ENCODE measurements at regions not wholly inside any gene's neighbourhood (a gene's known extent, or its start where the extent isn't known, plus 50 kb on each side); places are given as distances from the start of the nearest gene placed in this dataset.

DNA sequence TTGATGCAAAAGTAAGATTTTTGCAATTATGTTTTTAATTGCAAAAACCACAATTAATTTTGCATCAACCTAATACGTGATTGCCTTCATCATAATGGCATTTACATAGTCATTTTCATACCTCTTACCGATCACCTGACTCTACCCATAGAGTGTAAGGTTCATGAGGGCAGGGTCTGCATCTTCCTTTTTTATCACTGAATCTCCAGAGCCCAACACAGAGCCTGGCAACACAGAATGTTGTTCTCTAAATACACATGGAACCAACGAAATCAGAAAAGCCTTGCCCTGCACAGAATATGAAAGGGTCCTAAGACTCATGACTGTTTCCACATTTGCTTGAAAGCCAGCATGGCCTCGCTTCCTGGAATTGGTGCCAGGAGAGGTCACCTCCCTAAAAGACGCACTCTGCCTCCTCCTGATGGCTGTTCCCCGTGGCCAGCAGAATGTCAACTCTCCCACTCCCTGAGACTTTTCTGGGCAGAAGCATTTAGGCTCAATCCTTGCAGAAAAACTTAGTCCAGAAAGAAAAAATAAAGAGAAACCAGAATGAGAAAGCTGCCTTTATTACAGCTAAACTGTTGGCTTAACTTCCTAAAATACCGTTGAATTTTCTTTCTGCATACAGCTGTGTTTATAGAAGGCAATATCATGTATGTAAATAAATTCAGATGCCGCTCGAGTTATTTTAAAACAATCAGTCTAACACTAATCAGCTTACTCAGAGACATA, 327.8 kb upstream of the MAF start:
- Histone ChIP-seq H3K4me1 (no peaks in the 10 kb centered on the region), H3K27ac (no peak overlapping the region), H3K4me3 (ENCODE audit: low read depth, low read length) (no peak overlapping the region), H2AFZ (no peak overlapping the region), H3K4me2 (ENCODE audit: low read length) (no peak overlapping the region), H3K36me3 (ENCODE audit: control insufficient read depth, insufficient read depth, low read length) (no peaks in the 10 kb centered on the region), H3K27me3 (ENCODE audit: control insufficient read depth, insufficient read depth, low read length) (no peaks in the 10 kb centered on the region), H3K9ac (no peak overlapping the region), H3K79me2 (no peaks in the 10 kb centered on the region), H3K9me3 (ENCODE audit: control insufficient read depth, low read length) (no peaks in the 10 kb centered on the region)
- TF ChIP-seq, protein P1, sequence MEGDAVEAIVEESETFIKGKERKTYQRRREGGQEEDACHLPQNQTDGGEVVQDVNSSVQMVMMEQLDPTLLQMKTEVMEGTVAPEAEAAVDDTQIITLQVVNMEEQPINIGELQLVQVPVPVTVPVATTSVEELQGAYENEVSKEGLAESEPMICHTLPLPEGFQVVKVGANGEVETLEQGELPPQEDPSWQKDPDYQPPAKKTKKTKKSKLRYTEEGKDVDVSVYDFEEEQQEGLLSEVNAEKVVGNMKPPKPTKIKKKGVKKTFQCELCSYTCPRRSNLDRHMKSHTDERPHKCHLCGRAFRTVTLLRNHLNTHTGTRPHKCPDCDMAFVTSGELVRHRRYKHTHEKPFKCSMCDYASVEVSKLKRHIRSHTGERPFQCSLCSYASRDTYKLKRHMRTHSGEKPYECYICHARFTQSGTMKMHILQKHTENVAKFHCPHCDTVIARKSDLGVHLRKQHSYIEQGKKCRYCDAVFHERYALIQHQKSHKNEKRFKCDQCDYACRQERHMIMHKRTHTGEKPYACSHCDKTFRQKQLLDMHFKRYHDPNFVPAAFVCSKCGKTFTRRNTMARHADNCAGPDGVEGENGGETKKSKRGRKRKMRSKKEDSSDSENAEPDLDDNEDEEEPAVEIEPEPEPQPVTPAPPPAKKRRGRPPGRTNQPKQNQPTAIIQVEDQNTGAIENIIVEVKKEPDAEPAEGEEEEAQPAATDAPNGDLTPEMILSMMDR (IDR thresholded peaks at IDR 0.05) = no peak

DNA sequence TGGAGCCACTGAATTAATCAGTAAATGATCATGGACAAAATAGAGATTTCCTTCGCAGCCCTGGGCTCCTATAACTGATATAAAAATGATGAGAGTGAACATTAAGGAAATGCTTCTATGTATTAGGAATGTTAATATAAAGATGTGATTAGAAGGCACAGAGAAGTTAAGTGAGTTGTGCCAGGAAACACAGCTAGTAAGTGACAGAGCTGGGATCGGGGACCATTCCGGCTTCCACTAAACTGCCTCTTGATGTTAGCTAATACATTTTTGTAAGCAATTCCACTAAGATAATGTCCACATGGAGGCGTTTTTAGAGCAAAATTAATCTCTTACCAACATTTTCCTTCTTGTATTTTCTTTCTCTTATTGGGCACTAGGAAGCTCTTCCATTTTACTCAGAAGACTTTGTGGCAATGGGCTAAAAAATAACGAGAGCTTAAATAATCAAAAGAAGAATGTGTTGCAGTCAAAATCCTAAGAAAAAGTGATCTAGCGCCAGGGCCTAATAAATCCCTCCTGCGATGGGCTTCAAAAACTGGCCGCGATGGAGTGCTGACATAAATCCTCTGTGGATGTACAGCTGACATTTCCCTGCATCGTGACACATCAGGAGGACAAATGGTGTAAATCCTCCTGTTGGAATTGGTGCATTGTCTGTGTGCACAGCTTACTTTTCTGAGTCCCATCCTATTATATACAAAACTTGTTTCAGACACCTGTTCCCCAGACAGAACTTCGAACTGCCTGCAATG, 326.1 kb upstream of the MAF start:
- no peaks in the 10 kb centered on the region for H3K9me3 ChIP-seq (ENCODE audit: control insufficient read depth, low read length)
- TF ChIP-seq, protein P1 (IDR thresholded peaks at IDR 0.05) = no peak
- no peak overlapping the region for H3K27ac ChIP-seq
- no peak overlapping the region for H3K4me3 ChIP-seq (ENCODE audit: low read depth, low read length)
- H3K4me2 ChIP-seq (ENCODE audit: low read length) = no peak overlapping the region
- no peak overlapping the region for H2AFZ ChIP-seq
- H3K9ac ChIP-seq = no peak overlapping the region
- no peaks in the 10 kb centered on the region for H3K79me2 ChIP-seq
- no peaks in the 10 kb centered on the region for H3K27me3 ChIP-seq (ENCODE audit: control insufficient read depth, insufficient read depth, low read length)
- H3K36me3 ChIP-seq (ENCODE audit: control insufficient read depth, insufficient read depth, low read length) = no peaks in the 10 kb centered on the region
- no peaks in the 10 kb centered on the region for H3K4me1 ChIP-seq

DNA sequence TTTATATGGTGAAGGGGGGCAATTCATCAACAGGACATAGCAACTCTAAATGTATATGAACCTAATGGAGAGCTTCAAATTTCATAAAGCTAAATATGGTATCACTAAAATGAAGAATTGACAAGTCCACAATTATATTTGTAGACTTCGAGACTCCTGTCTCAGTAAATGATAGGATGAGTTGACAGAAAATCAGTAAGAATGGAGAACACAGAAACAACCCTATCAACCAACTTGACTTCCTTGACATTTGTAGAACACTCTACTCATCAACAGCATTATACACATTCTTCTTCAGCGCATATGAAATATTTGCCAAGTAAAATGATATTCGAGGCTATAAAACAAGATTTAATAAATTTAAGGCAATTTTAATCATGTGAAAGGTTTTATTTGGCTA, 322.9 kb upstream of the MAF start:
- TF ChIP-seq, protein P1 (IDR thresholded peaks at IDR 0.05) = no peak
- Histone ChIP-seq H2AFZ (no peak overlapping the region), H3K9ac (no peak overlapping the region), H3K9me3 (ENCODE audit: control insufficient read depth, low read length) (no peaks in the 10 kb centered on the region), H3K27ac (no peak overlapping the region), H3K79me2 (no peaks in the 10 kb centered on the region), H3K4me2 (ENCODE audit: low read length) (no peak overlapping the region), H3K4me3 (ENCODE audit: low read depth, low read length) (no peak overlapping the region), H3K4me1 (no peaks in the 10 kb centered on the region), H3K36me3 (ENCODE audit: control insufficient read depth, insufficient read depth, low read length) (no peaks in the 10 kb centered on the region), H3K27me3 (ENCODE audit: control insufficient read depth, insufficient read depth, low read length) (no peaks in the 10 kb centered on the region)

DNA sequence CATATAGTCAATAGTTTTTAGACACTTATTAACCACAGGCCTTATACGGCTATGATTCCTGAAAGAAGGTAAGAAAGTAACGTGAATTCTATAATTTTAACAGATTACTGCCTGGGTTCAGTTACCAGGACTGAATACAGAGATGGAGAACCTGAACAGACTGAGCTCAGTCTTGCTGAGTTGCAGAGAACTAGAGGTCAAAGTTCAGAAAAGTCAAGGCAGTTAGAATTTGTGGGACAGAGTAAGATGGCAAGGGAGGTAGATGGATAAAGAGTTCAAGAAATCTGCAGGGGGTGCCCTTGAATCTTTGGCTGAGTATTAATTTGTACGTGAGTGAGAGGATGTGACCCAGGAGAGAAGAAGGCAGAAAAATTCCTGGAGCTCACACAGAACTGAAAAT, 320.1 kb upstream of the MAF start:
- Histone ChIP-seq H3K79me2 (no peaks in the 10 kb centered on the region), H3K4me1 (no peaks in the 10 kb centered on the region), H3K4me3 (ENCODE audit: low read depth, low read length) (no peak overlapping the region), H3K9ac (no peak overlapping the region), H3K36me3 (ENCODE audit: control insufficient read depth, insufficient read depth, low read length) (no peaks in the 10 kb centered on the region), H3K27ac (no peak overlapping the region), H3K4me2 (ENCODE audit: low read length) (no peak overlapping the region), H3K9me3 (ENCODE audit: control insufficient read depth, low read length) (no peaks in the 10 kb centered on the region), H2AFZ (no peak overlapping the region), H3K27me3 (ENCODE audit: control insufficient read depth, insufficient read depth, low read length) (no peaks in the 10 kb centered on the region)
- TF ChIP-seq, protein P1 (IDR thresholded peaks at IDR 0.05) = no peak

Measured in parathyroid adenoma (tissue), 2 donors.